Lung (tissue), 11 donors: ENCODE measurements at regions not wholly inside any gene's neighbourhood (a gene's known extent, or its start where the extent isn't known, plus 50 kb on each side); places are given as distances from the start of the nearest gene placed in this dataset.
A peak's percentile ranks its signal among the peaks of the same experiment; 100 is the strongest.

ENCODE experiments used
- ATAC-seq: fragments of 200-7000 bp; cut with Tn5 transposase; one replicate; pipeline ENCODE4 v1.9.1; 2020; ENCODE audit warnings: moderate number of reproducible peaks; ENCODE audit not compliant: insufficient read depth, low FRiP score
- DNase-seq, 3 donors: peaks; one replicate each; pipeline ENCODE4 v3.0.0-alpha.2; 2013 to 2017
- H3K27ac ChIP-seq, 2 donors: one replicate each; pipeline ENCODE4 v1.5.1; 2013; ENCODE audit warnings: mild to moderate bottlenecking in 2 of 2, moderate library complexity in 2 of 2, control low read depth in 1 of 2, inconsistent platforms in 1 of 2, low read depth in 1 of 2, low read length in 1 of 2
- H3K27me3 ChIP-seq, 3 donors: one replicate each; pipeline ENCODE4 v1.5.1; 2013; ENCODE audit warnings: low read length in 2 of 3; ENCODE audit not compliant: control insufficient read depth in 3 of 3, insufficient read depth in 3 of 3
- H3K36me3 ChIP-seq, 4 donors: one replicate each; pipeline ENCODE4 v1.5.1; 2013; ENCODE audit warnings: low read length in 4 of 4, mild to moderate bottlenecking in 1 of 4, moderate library complexity in 1 of 4; ENCODE audit not compliant: control insufficient read depth in 4 of 4, insufficient read depth in 4 of 4
- H3K4me1 ChIP-seq, 5 donors: one replicate each; pipeline ENCODE4 v1.5.1; 2013; ENCODE audit warnings: low read length in 5 of 5, mild to moderate bottlenecking in 2 of 5, moderate library complexity in 1 of 5; ENCODE audit not compliant: control insufficient read depth in 5 of 5, insufficient read depth in 5 of 5
- H3K4me3 ChIP-seq: one replicate; pipeline ENCODE4 v1.5.1; 2013; ENCODE audit warnings: mild to moderate bottlenecking, control low read depth, moderate library complexity
- H3K9ac ChIP-seq, 2 donors: one replicate each; pipeline ENCODE4 v1.5.1; 2013; ENCODE audit warnings: low read length in 2 of 2, control low read depth in 1 of 2; ENCODE audit not compliant: insufficient read depth in 1 of 2
- H3K9me3 ChIP-seq, 4 donors: one replicate each; pipeline ENCODE4 v1.5.1; 2013; ENCODE audit warnings: low read length in 3 of 4, mild to moderate bottlenecking in 1 of 4, moderate library complexity in 1 of 4; ENCODE audit not compliant: control insufficient read depth in 4 of 4, insufficient read depth in 3 of 4
- CTCF ChIP-seq: IDR thresholded peaks from 2 replicates; pipeline ENCODE4 v1.5.1; 2012; ENCODE audit warnings: mild to moderate bottlenecking; ENCODE audit errors: control extremely low read depth, extremely low read depth
- WGBS, 2 donors: extraction: QIAGEN DNeasy Blood & Tissue Kit; methylation state at CpG; one replicate each; pipeline ENCODE4 v1.1.7; 2013; 5-methylcytosine and 5-hydroxymethylcytosine counted together
- donor health status: control.
- donor health status: control.
- donor health status: Bipolar disorder and iron deficiency.
- donor health status: healthy.
- donor health status: DM: yes; HTN: yes; CAD: no.

- 75 to 78% methylated on average over 2 of the region's 2 CpGs for WGBS, 2 donors
- peak; percentile 67 to 91 (median 91) for DNase-seq
- no peak for ATAC-seq
- Histone ChIP-seq H3K36me3 (no peaks in the 10 kb centered on the region), H3K9me3 (no peaks in the 10 kb centered on the region), H3K27me3 (no peaks in the 10 kb centered on the region), H3K4me1 (peaks cover 0 to 41% (median 0%) of the 10 kb centered on the region in 5 donors), H3K27ac (no peak overlapping the region), H3K9ac (no peak overlapping the region), H3K4me3 (no peak overlapping the region)
- no peak for TF ChIP-seq CTCF
These were observed 124.4 kb upstream of the AKIRIN2 start for GRCh38 chr6:87826424-87826823.

- 14 to 34% methylated on average over 2 of the region's 2 CpGs for WGBS, 2 donors
- Histone ChIP-seq H3K9me3 (no peaks in the 10 kb centered on the region), H3K36me3 (no peaks in the 10 kb centered on the region), H3K27ac (no peak overlapping the region), H3K4me1 (peaks cover 0 to 43% (median 0%) of the 10 kb centered on the region in 5 donors), H3K9ac (no peak overlapping the region), H3K4me3 (no peak overlapping the region), H3K27me3 (no peaks in the 10 kb centered on the region)
- TF ChIP-seq CTCF: no peak
- DNase-seq: peak in 2 of 3 donors; percentile 69 to 80
- ATAC-seq: no peak
These were observed 123.8 kb upstream of the AKIRIN2 start for GRCh38 chr6:87825821-87826221.

- Histone ChIP-seq H3K27ac (no peak overlapping the region), H3K4me1 (peaks cover 0 to 43% (median 0%) of the 10 kb centered on the region in 5 donors), H3K4me3 (no peak overlapping the region), H3K9me3 (no peaks in the 10 kb centered on the region), H3K9ac (no peak overlapping the region), H3K36me3 (no peaks in the 10 kb centered on the region), H3K27me3 (no peaks in the 10 kb centered on the region)
- DNase-seq: peak in 2 of 3 donors; percentile 38 to 51
- WGBS, 2 donors: 34 to 63% methylated on average over 2 of the region's 2 CpGs
- TF ChIP-seq CTCF: no peak
- no peak for ATAC-seq
These were observed 123.0 kb upstream of the AKIRIN2 start for GRCh38 chr6:87824958-87825491.

GRCh38 chr6:87822011-87822410 is 120.0 kb upstream of the AKIRIN2 start:
- no peak overlapping the region for H3K4me3 ChIP-seq
- no peak overlapping the region for H3K27ac ChIP-seq
- TF ChIP-seq CTCF: no peak
- H3K27me3 ChIP-seq: no peaks in the 10 kb centered on the region
- DNase-seq (peak in 2 of 3 donors; percentile 56 to 61), ATAC-seq (no peak)
- H3K9ac ChIP-seq: peak overlapping the region in 1 of 2 donors; percentile 7
- H3K36me3 ChIP-seq: no peaks in the 10 kb centered on the region
- H3K4me1 ChIP-seq: peaks cover 0 to 33% (median 0%) of the 10 kb centered on the region in 5 donors
- H3K9me3 ChIP-seq: no peaks in the 10 kb centered on the region
